ENCODE measurements at regions not wholly inside any gene's neighbourhood (a gene's known extent, or its start where the extent isn't known, plus 50 kb on each side); places are given as distances from the start of the nearest gene placed in this dataset.

DNA sequence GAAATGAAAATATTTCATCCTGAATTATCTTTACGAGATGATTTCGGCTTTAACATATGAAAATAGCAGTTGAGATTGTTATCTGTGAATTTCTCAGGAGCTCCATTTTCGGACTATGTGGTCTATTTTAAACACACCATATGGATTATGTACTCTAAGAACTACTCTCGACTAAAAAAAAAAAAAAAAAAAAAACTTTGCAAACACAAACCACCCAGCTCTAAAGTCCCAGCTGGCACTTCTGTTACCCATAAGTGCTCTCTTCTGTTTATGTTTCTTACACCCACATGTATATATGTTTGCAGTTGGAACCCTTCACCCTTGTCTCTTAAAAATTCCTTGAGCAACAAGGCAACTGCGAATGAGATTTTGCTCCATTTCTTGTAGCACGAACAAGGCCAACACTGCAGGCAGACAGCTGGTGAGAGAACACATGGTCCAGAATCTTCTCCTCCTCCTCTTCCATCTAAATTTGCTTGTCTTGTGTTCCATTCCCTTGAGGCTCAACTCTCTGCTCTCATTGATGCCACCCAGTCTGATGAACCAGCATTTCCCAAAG lies 172.7 kb upstream of the HCCS start:
- Histone ChIP-seq H3K4me3 (no peak overlapping the region), H3K9me3 (no peaks in the 10 kb centered on the region), H3K27me3 (no peaks in the 10 kb centered on the region), H3K36me3 (no peaks in the 10 kb centered on the region), H3K4me1 (no peaks in the 10 kb centered on the region), H3K27ac (no peak overlapping the region)
- intact Hi-C loops (cut with DNase I; ENCODE audit: low total_unique reads), result no loop called here
- TF ChIP-seq, protein P1, sequence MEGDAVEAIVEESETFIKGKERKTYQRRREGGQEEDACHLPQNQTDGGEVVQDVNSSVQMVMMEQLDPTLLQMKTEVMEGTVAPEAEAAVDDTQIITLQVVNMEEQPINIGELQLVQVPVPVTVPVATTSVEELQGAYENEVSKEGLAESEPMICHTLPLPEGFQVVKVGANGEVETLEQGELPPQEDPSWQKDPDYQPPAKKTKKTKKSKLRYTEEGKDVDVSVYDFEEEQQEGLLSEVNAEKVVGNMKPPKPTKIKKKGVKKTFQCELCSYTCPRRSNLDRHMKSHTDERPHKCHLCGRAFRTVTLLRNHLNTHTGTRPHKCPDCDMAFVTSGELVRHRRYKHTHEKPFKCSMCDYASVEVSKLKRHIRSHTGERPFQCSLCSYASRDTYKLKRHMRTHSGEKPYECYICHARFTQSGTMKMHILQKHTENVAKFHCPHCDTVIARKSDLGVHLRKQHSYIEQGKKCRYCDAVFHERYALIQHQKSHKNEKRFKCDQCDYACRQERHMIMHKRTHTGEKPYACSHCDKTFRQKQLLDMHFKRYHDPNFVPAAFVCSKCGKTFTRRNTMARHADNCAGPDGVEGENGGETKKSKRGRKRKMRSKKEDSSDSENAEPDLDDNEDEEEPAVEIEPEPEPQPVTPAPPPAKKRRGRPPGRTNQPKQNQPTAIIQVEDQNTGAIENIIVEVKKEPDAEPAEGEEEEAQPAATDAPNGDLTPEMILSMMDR (IDR thresholded peaks at IDR 0.05), result no peak
- DNase-seq, result no peak

DNA sequence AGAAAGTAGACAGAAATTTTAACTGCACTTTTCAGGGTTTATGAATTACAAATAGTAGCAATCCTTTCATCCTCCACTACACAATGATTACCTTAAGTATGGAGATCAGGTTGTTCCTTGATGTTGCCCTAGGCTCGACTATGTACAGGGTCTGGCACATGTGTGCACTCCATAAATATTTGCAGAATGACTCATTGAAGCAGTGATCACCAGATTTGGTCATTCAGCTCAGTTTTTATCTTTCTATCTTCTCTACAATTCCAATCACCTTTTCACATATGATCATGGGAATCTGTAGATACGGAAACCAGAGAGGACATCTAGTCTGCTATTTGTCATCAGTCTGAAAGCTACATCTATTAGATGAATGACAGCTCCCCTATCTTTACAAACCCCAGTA lies 171.7 kb upstream of the HCCS start:
- intact Hi-C loops (cut with DNase I; ENCODE audit: low total_unique reads), result no loop called here
- no peak overlapping the region for H3K27ac ChIP-seq
- no peaks in the 10 kb centered on the region for H3K36me3 ChIP-seq
- DNase-seq, result no peak
- H3K4me3 ChIP-seq, result no peak overlapping the region
- TF ChIP-seq, protein P1 (IDR thresholded peaks at IDR 0.05), result no peak
- H3K9me3 ChIP-seq, result no peaks in the 10 kb centered on the region
- no peaks in the 10 kb centered on the region for H3K4me1 ChIP-seq
- no peaks in the 10 kb centered on the region for H3K27me3 ChIP-seq

- no peak for DNase-seq
- TF ChIP-seq, protein P1 (IDR thresholded peaks at IDR 0.05), result no peak
- intact Hi-C loops (cut with DNase I; ENCODE audit: low total_unique reads), result no loop called here
- H3K4me3 ChIP-seq, result no peak overlapping the region
- no peaks in the 10 kb centered on the region for H3K9me3 ChIP-seq
- no peaks in the 10 kb centered on the region for H3K27me3 ChIP-seq
- H3K4me1 ChIP-seq, result no peaks in the 10 kb centered on the region
- H3K27ac ChIP-seq, result no peak overlapping the region
- H3K36me3 ChIP-seq, result no peaks in the 10 kb centered on the region
These were observed 166.8 kb upstream of the HCCS start for GRCh38 chrX:10944136-10944885.

DNA sequence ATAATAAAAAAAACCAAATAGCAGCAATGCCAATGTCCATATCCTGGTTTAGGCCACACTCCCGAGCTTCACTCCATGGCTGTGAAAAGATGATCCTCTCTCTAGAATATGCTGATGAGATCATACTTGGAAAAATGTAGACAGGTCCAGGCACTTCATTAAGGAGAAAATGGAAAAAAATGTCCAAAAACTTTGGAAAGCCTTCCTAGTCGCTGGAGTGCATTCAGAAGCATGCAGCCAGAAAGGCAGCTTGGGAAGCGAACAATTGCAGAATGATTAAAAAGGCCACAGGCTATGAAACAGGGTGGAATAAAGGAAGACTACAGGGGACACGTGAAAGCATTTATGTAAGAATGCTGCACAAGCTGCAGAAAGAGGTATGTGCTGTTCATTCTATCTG lies 165.6 kb upstream of the HCCS start:
- Histone ChIP-seq H3K36me3 (no peaks in the 10 kb centered on the region), H3K4me3 (no peak overlapping the region), H3K27ac (no peak overlapping the region), H3K27me3 (no peaks in the 10 kb centered on the region), H3K9me3 (no peaks in the 10 kb centered on the region), H3K4me1 (no peaks in the 10 kb centered on the region)
- TF ChIP-seq, protein P1 (IDR thresholded peaks at IDR 0.05), result no peak
- no peak for DNase-seq
- intact Hi-C loops (cut with DNase I; ENCODE audit: low total_unique reads), result no loop called here

- no peaks in the 10 kb centered on the region for H3K4me1 ChIP-seq
- DNase-seq, result no peak
- TF ChIP-seq, protein P1 (IDR thresholded peaks at IDR 0.05), result no peak
- no peaks in the 10 kb centered on the region for H3K9me3 ChIP-seq
- no peak overlapping the region for H3K27ac ChIP-seq
- H3K36me3 ChIP-seq, result no peaks in the 10 kb centered on the region
- H3K4me3 ChIP-seq, result no peak overlapping the region
- intact Hi-C loops (cut with DNase I; ENCODE audit: low total_unique reads), result no loop called here
- no peaks in the 10 kb centered on the region for H3K27me3 ChIP-seq
These were observed 161.6 kb upstream of the HCCS start for GRCh38 chrX:10949541-10949940.

Measured in tibial artery (tissue), 4 donors.